OCI-LY1 (cell line): ENCODE measurements at regions not wholly inside any gene's neighbourhood (a gene's known extent, or its start where the extent isn't known, plus 50 kb on each side); places are given as distances from the start of the nearest gene placed in this dataset.

ENCODE experiments used
- CTCF ChIP-seq: fragments of 200-600 bp; sonication (generic), shearing (Covaris generic); IDR thresholded peaks from 2 replicates; pipeline ENCODE4 v1.5.1; 2017; ENCODE audit warnings: mild to moderate bottlenecking, antibody characterized with exemption, low read length, moderate library complexity, mixed read lengths
- EZH2 ChIP-seq: fragments of 200-600 bp; sonication (generic), shearing (Covaris generic); IDR thresholded peaks from 2 replicates; pipeline ENCODE4 v1.8.0; 2017; ENCODE audit warnings: borderline replicate concordance, mixed run types, mild to moderate bottlenecking, antibody characterized with exemption, low read length, moderate library complexity, mixed read lengths

GRCh38 chr10:118963341-118963740, 66.2 kb upstream of the NANOS1 start:
- TF ChIP-seq CTCF (no peak), EZH2 (no peak)
